Adrenal gland (tissue), 9 donors: ENCODE measurements at regions not wholly inside any gene's neighbourhood (a gene's known extent, or its start where the extent isn't known, plus 50 kb on each side); places are given as distances from the start of the nearest gene placed in this dataset.
"Not testable (repeated sequence)": the region's sequence is repeated elsewhere in the genome, so short reads cannot be mapped to it uniquely, and the experiment has no call there.

Experiments used
- DNase-seq, 7 donors: peaks; one replicate each; pipeline ENCODE4 v3.0.0-alpha.2; 2019 to 2020
- H3K27ac ChIP-seq, 5 donors: fragments of 200-600 bp; sonication (generic) in 4 of 5; 1 replicate in 3 of 5; 2 replicates in 2 of 5; pipeline versions ENCODE4 v1.5.1 to v1.8.0; 2016 to 2020; ENCODE audit warnings: mild to moderate bottlenecking in 1 of 5
- H3K27me3 ChIP-seq: fragments of 200-600 bp; 2 replicates; pipeline ENCODE4 v1.8.0; 2021
- H3K36me3 ChIP-seq, 2 donors: fragments of 200-600 bp; replicated peaks in 1 of 2; 1 replicate in 1 of 2; 2 replicates in 1 of 2; pipeline versions ENCODE4 v1.5.1 to v1.8.0; 2018 to 2022
- H3K4me1 ChIP-seq, 2 donors: fragments of 200-600 bp; replicated peaks in 1 of 2; 1 replicate in 1 of 2; 2 replicates in 1 of 2; pipeline versions ENCODE4 v1.5.1 to v1.8.0; 2018 to 2021
- H3K4me3 ChIP-seq, 4 donors: fragments of 200-600 bp; sonication (generic) in 3 of 4; one replicate each; pipeline ENCODE4 v1.5.1; 2016 to 2018
- H3K9me3 ChIP-seq, 3 donors: fragments of 200-600 bp; sonication (generic) in 1 of 3; replicated peaks in 1 of 3; 1 replicate in 2 of 3; 2 replicates in 1 of 3; pipeline versions ENCODE4 v1.5.1 to v1.8.0; 2016 to 2021
- POLR2A ChIP-seq, 2 donors: fragments of 450-650 bp; IDR thresholded peaks; one replicate each; pipeline ENCODE4 v1.6.1; 2017; ENCODE audit warnings: antibody characterized with exemption in 2 of 2, mild to moderate bottlenecking in 2 of 2, moderate library complexity in 1 of 2
- WGBS, 4 donors: extraction: QIAGEN DNeasy Blood & Tissue Kit in 2 of 4; methylation state at CpG; one replicate each; pipeline versions ENCODE4 v1.1.5 to v1.1.7; 2013 to 2017; 5-methylcytosine and 5-hydroxymethylcytosine counted together
- intact Hi-C, 2 donors: fragments of 100-400 bp; cut with DNase I; formaldehyde crosslinking; loops; one replicate each; pipeline versions ENCODE4 v1.14.1 to v1.15.0; 2022 to 2023
- TF ChIP-seq, protein P1 (sequence below), 6 experiments: fragments of 450-650 bp in 4 of 6; fragments of 200-600 bp in 2 of 6; sonication (generic) in 1 of 6; IDR thresholded peaks; 1 replicate in 5 of 6; 2 replicates in 1 of 6; pipeline versions ENCODE4 v1.5.1 to v1.8.0; 2016 to 2021; ENCODE audit warnings: antibody characterized with exemption in 6 of 6, mild to moderate bottlenecking in 2 of 6, moderate library complexity in 1 of 6
- donor health status: healthy with polysubstance abuse.
- donor health status: Bipolar disorder and iron deficiency.
- donor health status: DM: yes; HTN: yes; CAD: no.
- donor health status: DM: no; HTN: no; CAD: no.
- donor health status: DM: no; HTN: no; CAD: no.

DNA sequence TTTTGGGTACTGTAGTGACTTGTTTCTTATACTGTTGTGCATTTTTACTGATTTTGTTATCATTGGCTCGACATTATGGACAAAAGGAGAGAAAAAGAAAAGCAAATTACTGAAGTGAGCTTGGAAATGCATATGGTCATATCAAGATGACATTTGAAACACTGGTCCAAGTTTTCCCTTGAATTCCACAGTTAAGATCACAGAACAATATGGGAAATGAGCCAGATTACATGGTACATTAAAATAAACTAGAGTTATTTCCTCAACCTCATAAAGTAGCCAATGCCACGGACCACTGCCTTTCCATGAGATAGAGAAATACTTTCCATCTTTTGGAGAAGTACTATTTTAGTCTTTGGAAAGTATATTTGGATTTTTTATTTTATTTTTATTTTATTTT is 62.0 kb upstream of the SGPP2 start:
- TF ChIP-seq, protein P1, sequence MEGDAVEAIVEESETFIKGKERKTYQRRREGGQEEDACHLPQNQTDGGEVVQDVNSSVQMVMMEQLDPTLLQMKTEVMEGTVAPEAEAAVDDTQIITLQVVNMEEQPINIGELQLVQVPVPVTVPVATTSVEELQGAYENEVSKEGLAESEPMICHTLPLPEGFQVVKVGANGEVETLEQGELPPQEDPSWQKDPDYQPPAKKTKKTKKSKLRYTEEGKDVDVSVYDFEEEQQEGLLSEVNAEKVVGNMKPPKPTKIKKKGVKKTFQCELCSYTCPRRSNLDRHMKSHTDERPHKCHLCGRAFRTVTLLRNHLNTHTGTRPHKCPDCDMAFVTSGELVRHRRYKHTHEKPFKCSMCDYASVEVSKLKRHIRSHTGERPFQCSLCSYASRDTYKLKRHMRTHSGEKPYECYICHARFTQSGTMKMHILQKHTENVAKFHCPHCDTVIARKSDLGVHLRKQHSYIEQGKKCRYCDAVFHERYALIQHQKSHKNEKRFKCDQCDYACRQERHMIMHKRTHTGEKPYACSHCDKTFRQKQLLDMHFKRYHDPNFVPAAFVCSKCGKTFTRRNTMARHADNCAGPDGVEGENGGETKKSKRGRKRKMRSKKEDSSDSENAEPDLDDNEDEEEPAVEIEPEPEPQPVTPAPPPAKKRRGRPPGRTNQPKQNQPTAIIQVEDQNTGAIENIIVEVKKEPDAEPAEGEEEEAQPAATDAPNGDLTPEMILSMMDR (IDR thresholded peaks at IDR 0.05), result no peak
- no peak for TF ChIP-seq POLR2A (IDR thresholded peaks at IDR 0.05)
- Histone ChIP-seq H3K27me3 (no peaks in the 10 kb centered on the region), H3K36me3 (no peaks in the 10 kb centered on the region), H3K4me3 (no peak overlapping the region), H3K27ac (no peak overlapping the region), H3K4me1 (peaks cover 0 to 13% of the 10 kb centered on the region in 2 donors), H3K9me3 (no peaks in the 10 kb centered on the region)
- intact Hi-C loops, result no loop called here
- no peak for DNase-seq
- 63 to 72% (median 66%) methylated on average over 2 of the region's 2 CpGs for WGBS, 4 donors

GRCh38 chr2:222364285-222364895 is 60.0 kb upstream of the SGPP2 start:
- H3K4me1 ChIP-seq, result peaks cover 0 to 7% of the 10 kb centered on the region in 2 donors
- TF ChIP-seq, protein P1 (IDR thresholded peaks at IDR 0.05), result no peak
- no peak for TF ChIP-seq POLR2A (IDR thresholded peaks at IDR 0.05)
- WGBS, 4 donors, result 36 to 48% (median 40%) methylated on average over 3 of the region's 3 CpGs

DNA sequence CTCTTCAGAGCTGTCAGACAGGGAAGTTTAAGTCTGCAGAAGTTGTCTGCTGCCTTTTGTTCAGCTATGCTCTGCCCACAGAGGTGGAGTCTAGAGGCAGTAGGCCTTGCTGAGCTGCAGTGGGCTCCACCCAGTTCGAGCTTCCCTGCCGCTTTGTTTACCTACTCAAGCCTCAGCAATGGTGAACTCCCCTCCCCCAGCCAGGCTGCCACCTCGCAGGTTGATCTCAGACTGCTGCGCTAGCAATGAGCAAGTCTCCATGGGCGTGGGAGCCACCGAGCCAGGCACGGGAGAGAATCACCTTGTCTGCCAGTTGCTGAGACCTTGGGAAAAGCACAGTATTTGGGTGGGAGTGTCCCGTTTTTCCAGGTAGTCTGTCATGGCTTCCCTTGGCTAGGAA is 56.1 kb upstream of the SGPP2 start:
- H3K4me3 ChIP-seq, H3K4me1 ChIP-seq, H3K9me3 ChIP-seq, H3K27me3 ChIP-seq, intact Hi-C loops, DNase-seq, H3K27ac ChIP-seq, H3K36me3 ChIP-seq: not testable (repeated sequence)
- 61 to 69% (median 64%) methylated on average over 4 to 8 of the region's 8 CpGs for WGBS, 4 donors

More at GRCh38 chr2:222364285-222364895, 60.0 kb upstream of the SGPP2 start:
- intact Hi-C loops, result no loop called here
- Histone ChIP-seq H3K27me3 (no peaks in the 10 kb centered on the region), H3K27ac (no peak overlapping the region), H3K36me3 (no peaks in the 10 kb centered on the region), H3K9me3 (no peaks in the 10 kb centered on the region), H3K4me3 (no peak overlapping the region)
- DNase-seq, result no peak

GRCh38 chr2:222372993-222373392 is 51.4 kb upstream of the SGPP2 start:
- no peak for DNase-seq
- no peak for TF ChIP-seq POLR2A (IDR thresholded peaks at IDR 0.05)
- TF ChIP-seq, protein P1 (IDR thresholded peaks at IDR 0.05), result no peak
- H3K27me3 ChIP-seq, result no peaks in the 10 kb centered on the region
- no peaks in the 10 kb centered on the region for H3K36me3 ChIP-seq
- H3K4me3 ChIP-seq, result no peak overlapping the region
- WGBS, 4 donors, result 75 to 89% (median 85%) methylated on average over 3 of the region's 3 CpGs
- H3K27ac ChIP-seq, result no peak overlapping the region
- no peaks in the 10 kb centered on the region for H3K9me3 ChIP-seq
- no peaks in the 10 kb centered on the region for H3K4me1 ChIP-seq
- intact Hi-C loops, result no loop called here
